HG02870 (cell line): ENCODE measurements at regions not wholly inside any gene's neighbourhood (a gene's known extent, or its start where the extent isn't known, plus 50 kb on each side); places are given as distances from the start of the nearest gene placed in this dataset.

Experiments
- ATAC-seq: cut with Tn5 transposase; IDR thresholded peaks from one replicate; pipeline ENCODE4 v1.9.1; 2021; ENCODE audit warnings: mild to moderate bottlenecking, moderate library complexity; ENCODE audit not compliant: unreplicated experiment

GRCh38 chr11:31959716-31960115 lies 131.2 kb upstream of the RCN1 start:
- no peak for ATAC-seq

GRCh38 chr11:31958076-31958735 lies 132.7 kb upstream of the RCN1 start:
- peak; percentile 71 for ATAC-seq

GRCh38 chr11:31957674-31958073 lies 133.2 kb upstream of the RCN1 start:
- ATAC-seq, result no peak

GRCh38 chr11:31956310-31956709 lies 134.6 kb upstream of the RCN1 start:
- ATAC-seq, result peak; percentile 65

- ATAC-seq, result no peak
Observed at GRCh38 chr11:31955838-31956237, 135.0 kb upstream of the RCN1 start.

- ATAC-seq, result no peak
Observed at GRCh38 chr11:31953803-31954327, 137.0 kb upstream of the RCN1 start.

GRCh38 chr11:31949733-31950200 lies 138.6 kb upstream of the PAX6 start:
- peak; percentile 68 for ATAC-seq

- ATAC-seq, result no peak
Observed at GRCh38 chr11:31947051-31947450, 135.9 kb upstream of the PAX6 start.

GRCh38 chr11:31943056-31943780 lies 132.1 kb upstream of the PAX6 start:
- ATAC-seq, result peak; percentile 99

GRCh38 chr11:31940371-31941037 lies 129.4 kb upstream of the PAX6 start:
- no peak for ATAC-seq

- ATAC-seq, result no peak
Observed at GRCh38 chr11:31939004-31939403, 127.9 kb upstream of the PAX6 start.

GRCh38 chr11:31936312-31936711 lies 125.2 kb upstream of the PAX6 start:
- ATAC-seq, result no peak

GRCh38 chr11:31932879-31933278 lies 121.8 kb upstream of the PAX6 start:
- ATAC-seq, result no peak

- ATAC-seq, result no peak
Observed at GRCh38 chr11:31927982-31928381, 116.9 kb upstream of the PAX6 start.

GRCh38 chr11:31926816-31927528 lies 115.8 kb upstream of the PAX6 start:
- no peak for ATAC-seq

- no peak for ATAC-seq
Observed at GRCh38 chr11:31926106-31926505, 115.0 kb upstream of the PAX6 start.

GRCh38 chr11:31922450-31922849 lies 111.3 kb upstream of the PAX6 start:
- peak; percentile 82 for ATAC-seq

GRCh38 chr11:31921081-31921480 lies 110.0 kb upstream of the PAX6 start:
- no peak for ATAC-seq

- no peak for ATAC-seq
Observed at GRCh38 chr11:31919175-31919574, 108.1 kb upstream of the PAX6 start.

- ATAC-seq, result no peak
Observed at GRCh38 chr11:31915867-31916266, 104.7 kb upstream of the PAX6 start.

GRCh38 chr11:31913985-31914384 lies 102.9 kb upstream of the PAX6 start:
- peak; percentile 58 for ATAC-seq
